GM21529 (cell line): ENCODE measurements at regions not wholly inside any gene's neighbourhood (a gene's known extent, or its start where the extent isn't known, plus 50 kb on each side); places are given as distances from the start of the nearest gene placed in this dataset.
"Not testable (repeated sequence)": the region's sequence is repeated elsewhere in the genome, so short reads cannot be mapped to it uniquely, and the experiment has no call there.

Experiments used
- ATAC-seq: cut with Tn5 transposase; IDR thresholded peaks from one replicate; pipeline ENCODE4 v1.9.1; 2021; ENCODE audit not compliant: unreplicated experiment

- no peak for ATAC-seq
These were observed 52.6 kb upstream of the SP8 start for GRCh38 chr7:20839196-20839735.

DNA sequence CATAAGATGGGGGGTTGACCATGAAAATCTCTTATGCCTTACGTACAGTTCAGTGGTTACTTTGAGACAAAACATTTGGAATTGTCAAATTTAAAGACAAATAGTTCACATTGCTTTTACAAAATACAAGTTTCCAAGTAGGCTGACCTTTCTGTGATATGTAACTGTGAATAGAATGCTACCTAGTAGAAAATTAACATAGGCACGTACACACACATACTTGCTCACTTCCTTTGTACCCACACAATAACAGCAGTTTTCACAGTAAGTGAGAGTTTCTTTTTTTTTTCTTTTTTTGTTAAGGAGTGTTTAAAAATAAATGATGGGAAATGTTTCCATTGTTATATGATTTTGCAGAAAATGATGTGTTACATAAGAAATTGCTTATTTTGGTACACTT lies 53.3 kb upstream of the SP8 start:
- no peak for ATAC-seq

DNA sequence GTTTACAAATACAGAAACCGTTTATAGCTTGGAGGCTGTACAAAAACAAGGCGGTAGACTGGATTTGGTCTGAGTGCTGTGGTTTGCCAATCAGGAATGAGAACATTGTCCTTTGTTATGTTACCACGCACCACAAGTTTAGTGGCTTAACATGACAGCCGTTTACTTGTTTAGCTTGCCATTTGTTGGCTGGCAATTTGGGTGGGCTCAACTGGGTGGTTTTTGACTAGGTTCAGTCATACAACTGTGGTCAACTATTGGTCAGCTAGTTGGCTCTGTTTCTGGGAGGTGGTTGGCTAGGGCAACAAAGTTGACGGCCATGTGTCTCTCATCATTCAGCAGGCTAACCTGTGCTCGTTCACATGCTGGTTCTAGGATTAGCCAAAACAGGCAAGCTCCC lies 60.1 kb upstream of the SP8 start:
- ATAC-seq, result no peak

- no peak for ATAC-seq
These were observed 72.3 kb upstream of the SP8 start for GRCh38 chr7:20858951-20859350.

GRCh38 chr7:20861468-20861867 lies 74.8 kb upstream of the SP8 start:
- ATAC-seq, result no peak

- no peak for ATAC-seq
These were observed 75.9 kb upstream of the SP8 start for GRCh38 chr7:20862554-20862953.

DNA sequence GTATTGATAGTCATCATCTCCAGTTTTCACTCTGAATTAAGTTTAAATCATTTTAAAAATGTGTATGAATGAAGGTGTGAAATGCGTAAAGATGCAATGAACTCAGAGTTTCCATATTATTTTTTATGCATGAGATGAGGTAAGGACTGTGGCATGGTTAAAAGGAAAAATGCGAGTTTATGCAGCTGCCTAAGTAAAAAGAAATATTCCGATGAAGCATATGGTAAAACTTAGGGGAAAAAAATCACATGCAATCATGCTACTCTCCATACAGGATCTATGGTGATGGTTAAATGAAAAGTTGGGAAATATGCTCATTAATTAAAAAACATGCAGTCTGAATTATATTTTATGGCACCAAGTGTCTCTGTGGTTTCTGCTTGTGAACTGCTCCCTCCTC lies 77.5 kb upstream of the SP8 start:
- ATAC-seq, result no peak

GRCh38 chr7:20865684-20866083 lies 79.0 kb upstream of the SP8 start:
- ATAC-seq, result no peak

GRCh38 chr7:20870977-20871376 lies 84.3 kb upstream of the SP8 start:
- no peak for ATAC-seq

GRCh38 chr7:20892776-20893175 lies 106.1 kb upstream of the SP8 start:
- ATAC-seq, result no peak

DNA sequence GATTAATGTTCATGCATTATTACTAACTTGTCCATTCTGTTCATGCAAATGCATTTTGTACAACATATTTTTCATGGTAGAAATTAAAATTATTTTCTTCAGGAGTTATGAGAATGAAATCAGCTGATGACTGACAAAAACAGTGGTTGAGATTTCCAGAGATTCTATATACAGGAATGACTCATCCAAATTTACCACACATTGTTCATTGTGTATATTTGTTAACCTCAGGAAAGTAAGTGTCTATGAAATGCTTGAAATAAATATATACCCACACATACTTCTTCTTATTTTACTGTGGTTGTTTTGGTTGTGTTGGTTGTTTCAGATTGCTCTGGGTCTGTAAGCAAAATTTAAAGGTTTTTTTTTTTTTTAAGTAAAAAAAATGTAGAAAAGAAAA lies 108.1 kb upstream of the SP8 start:
- no peak for ATAC-seq

- ATAC-seq, result no peak
These were observed 108.9 kb upstream of the SP8 start for GRCh38 chr7:20895563-20895962.

- ATAC-seq, result no peak
These were observed 110.3 kb upstream of the SP8 start for GRCh38 chr7:20896996-20897395.

DNA sequence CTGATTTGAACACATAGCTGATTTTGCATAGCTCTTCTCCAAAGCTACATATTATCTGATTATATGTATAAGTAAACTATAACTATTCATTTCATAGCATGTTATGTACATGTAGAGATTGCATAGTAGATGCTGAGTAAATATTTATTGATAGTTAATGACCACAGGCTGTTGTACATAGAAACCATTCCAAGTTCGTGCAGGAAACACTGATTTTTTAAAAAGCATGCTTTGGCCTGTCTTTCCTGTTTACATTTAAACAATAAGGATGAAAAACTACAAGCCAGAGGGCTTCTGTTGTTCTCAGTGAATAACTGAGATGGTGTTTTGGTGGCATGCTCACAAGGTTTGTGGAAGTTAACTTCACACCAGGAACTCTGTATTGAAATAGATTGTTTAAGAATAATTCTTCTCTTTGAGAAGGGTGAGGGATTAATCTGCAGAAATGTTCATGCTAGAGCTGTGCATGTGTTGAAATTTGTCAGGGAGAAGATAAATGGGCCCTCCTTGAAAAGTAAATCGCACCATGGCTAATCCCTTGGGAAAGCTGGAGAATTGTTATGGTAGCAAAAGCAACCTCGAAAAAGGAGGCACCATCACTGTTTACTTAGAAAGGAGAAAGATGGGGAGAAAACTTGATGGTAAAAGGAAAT lies 120.2 kb upstream of the SP8 start:
- ATAC-seq, result no peak

- no peak for ATAC-seq
These were observed 124.4 kb upstream of the SP8 start for GRCh38 chr7:20911081-20911480.

- no peak for ATAC-seq
These were observed 127.2 kb upstream of the SP8 start for GRCh38 chr7:20913853-20914252.

- ATAC-seq, result no peak
These were observed 129.6 kb upstream of the SP8 start for GRCh38 chr7:20916311-20916710.

DNA sequence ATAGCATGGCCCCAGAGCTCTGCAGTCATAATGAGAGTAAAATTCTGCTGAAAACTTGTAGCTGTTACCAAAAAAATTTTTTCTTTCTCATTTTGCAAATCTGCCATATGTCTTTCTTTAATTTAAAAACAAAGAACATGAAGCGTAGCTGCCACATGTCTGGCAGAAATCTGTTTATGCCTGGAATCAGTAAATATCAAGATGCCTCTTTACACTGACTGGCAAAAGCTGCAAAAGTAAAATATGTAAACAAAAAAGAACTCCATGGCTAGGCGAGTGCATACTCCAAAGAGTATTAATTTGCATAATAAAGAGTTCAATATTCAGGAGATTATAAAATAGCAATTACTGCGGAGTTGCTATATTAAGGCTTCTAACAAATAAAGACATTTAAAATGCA lies 130.9 kb upstream of the SP8 start:
- ATAC-seq, result no peak

DNA sequence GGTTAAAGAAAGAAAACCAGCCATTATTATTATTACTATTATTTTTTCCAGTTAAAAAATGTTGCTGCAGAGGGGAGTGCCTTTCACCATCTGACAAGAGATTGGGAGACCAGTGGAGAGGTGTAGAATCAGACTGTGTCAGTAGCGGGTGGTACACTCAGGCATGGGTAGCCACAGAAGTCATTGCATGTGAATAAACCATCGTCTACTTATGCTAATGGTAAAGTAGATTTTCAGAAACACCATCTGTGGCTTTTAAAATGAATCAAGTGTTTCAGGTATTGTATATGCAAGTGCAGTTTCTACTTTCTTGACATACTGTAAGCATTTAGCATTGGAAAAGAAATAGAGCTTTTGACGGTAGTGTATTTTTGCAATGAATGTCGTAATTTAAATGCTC lies 131.5 kb upstream of the SP8 start:
- no peak for ATAC-seq

DNA sequence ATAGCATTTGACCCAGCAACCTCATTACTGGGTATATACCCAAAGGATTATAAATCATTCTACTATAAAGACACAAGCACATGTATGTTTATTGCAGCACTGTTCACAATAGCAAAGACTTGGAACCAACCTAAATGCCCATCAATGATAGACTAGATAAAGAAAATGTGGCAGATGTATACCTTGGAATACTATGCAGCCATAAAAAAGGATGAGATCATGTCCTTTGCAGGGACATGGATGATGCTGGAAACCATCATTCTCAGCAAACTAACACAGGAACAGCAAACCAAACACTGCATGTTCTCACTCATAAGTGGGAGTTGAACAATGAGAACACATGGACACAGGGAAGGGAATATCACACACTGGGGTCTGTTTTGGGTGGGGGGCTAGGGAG lies 140.5 kb upstream of the SP8 start:
- not testable (repeated sequence) for ATAC-seq

DNA sequence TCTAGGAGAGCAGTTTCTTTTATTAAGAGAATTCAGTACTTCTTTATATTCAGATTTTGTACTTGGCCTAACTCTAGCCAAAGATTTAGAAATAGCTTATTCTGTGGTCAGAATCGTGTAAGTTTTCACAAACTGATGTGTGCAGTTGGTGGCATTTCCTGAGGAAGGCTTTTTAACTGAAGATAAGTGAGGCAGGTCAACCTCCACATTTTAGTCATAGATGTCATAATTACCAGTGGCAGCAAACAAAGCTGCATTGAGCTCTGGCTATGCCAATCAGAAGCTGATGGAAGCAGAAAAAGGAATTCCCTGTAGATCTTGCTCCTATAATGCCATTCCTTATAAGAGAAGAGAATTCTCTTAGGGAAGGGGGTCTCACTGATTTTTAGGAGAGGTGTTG lies 141.3 kb upstream of the SP8 start:
- ATAC-seq, result no peak

GRCh38 chr7:20929199-20929598 lies 142.5 kb upstream of the SP8 start:
- ATAC-seq, result no peak

DNA sequence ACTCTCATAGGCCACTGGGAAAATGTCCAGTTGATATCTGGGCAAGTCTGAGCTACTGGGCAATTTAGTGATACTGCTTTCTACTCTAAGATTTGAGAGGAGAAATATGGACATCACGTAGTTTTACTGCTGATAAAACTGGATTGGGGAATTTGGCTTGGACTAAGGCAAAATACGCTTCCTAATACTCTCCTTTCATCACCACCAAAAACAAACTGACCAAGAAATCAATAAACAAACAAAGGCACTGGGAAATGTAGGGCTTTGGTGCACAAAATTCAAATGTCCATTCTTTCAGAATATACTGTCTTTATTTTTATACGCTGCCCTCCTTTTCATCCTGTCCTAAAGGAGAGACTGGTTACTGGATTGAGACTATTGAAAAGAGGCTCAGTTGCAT lies 145.1 kb upstream of the SP8 start:
- no peak for ATAC-seq
